ENCODE measurements at regions not wholly inside any gene's neighbourhood (a gene's known extent, or its start where the extent isn't known, plus 50 kb on each side); places are given as distances from the start of the nearest gene placed in this dataset.

GRCh38 chr1:219266524-219266923, 92.8 kb downstream of the LYPLAL1 start:
- TF ChIP-seq CTCF (IDR thresholded peaks at IDR 0.05) (no peak), POLR2A (IDR thresholded peaks at IDR 0.05) (no peak)

All from heart left ventricle (tissue), 13 donors.